Nephron progenitor cell (in vitro differentiated cells): ENCODE measurements at regions not wholly inside any gene's neighbourhood (a gene's known extent, or its start where the extent isn't known, plus 50 kb on each side); places are given as distances from the start of the nearest gene placed in this dataset.

Experiments used
- DNase-seq: peaks from one replicate; pipeline ENCODE4 v3.0.0; 2021
- H3K27ac Mint-ChIP-seq: 2 replicates; pipeline ENCODE4 v1.8.0; 2021; ENCODE audit warnings: mild to moderate bottlenecking, moderate library complexity, mixed read lengths
- H3K27me3 Mint-ChIP-seq: 2 replicates; pipeline ENCODE4 v1.8.0; 2021; ENCODE audit warnings: mild to moderate bottlenecking, low read depth, mixed read lengths; ENCODE audit not compliant: poor library complexity
- H3K36me3 Mint-ChIP-seq: 2 replicates; pipeline ENCODE4 v1.8.0; 2021; ENCODE audit warnings: low read depth, mixed read lengths
- H3K4me1 Mint-ChIP-seq: 2 replicates; pipeline ENCODE4 v1.8.0; 2021; ENCODE audit warnings: mixed read lengths
- H3K4me3 Mint-ChIP-seq: 2 replicates; pipeline ENCODE4 v1.8.0; 2021; ENCODE audit warnings: mild to moderate bottlenecking, moderate library complexity, mixed read lengths
- H3K9me3 Mint-ChIP-seq: 2 replicates; pipeline ENCODE4 v1.8.0; 2021; ENCODE audit warnings: mild to moderate bottlenecking, moderate library complexity, mixed read lengths
- TF ChIP-seq, protein P1 (sequence below): fragments of 200-600 bp; sonication (generic); IDR thresholded peaks from 2 replicates; pipeline ENCODE4 v1.5.0; 2021; ENCODE audit warnings: antibody characterized with exemption

DNA sequence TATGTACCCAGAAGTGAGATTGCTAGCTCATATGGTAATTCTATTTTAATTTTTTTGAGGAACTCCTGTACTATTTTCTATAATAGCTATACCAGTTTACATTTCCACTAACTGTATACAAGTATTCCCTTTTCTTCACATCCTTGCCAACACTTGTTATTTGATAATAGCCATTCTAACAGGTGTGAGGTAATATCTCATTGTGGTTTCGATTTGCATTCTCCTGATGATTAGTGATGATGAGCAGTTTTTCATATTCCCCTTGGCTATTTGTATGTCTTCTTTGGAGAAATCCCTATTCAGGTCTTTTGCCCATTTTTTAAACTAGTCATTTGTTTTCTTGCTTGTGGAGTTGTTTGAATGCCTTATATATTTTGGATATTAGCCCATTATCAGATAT is 121.3 kb downstream of the BBS10 start:
- no peaks in the 10 kb centered on the region for H3K36me3 Mint-ChIP-seq
- H3K27me3 Mint-ChIP-seq = peaks cover 5% of the 10 kb centered on the region
- no peak overlapping the region for H3K27ac Mint-ChIP-seq
- no peaks in the 10 kb centered on the region for H3K4me1 Mint-ChIP-seq
- DNase-seq = no peak
- no peaks in the 10 kb centered on the region for H3K9me3 Mint-ChIP-seq
- TF ChIP-seq, protein P1, sequence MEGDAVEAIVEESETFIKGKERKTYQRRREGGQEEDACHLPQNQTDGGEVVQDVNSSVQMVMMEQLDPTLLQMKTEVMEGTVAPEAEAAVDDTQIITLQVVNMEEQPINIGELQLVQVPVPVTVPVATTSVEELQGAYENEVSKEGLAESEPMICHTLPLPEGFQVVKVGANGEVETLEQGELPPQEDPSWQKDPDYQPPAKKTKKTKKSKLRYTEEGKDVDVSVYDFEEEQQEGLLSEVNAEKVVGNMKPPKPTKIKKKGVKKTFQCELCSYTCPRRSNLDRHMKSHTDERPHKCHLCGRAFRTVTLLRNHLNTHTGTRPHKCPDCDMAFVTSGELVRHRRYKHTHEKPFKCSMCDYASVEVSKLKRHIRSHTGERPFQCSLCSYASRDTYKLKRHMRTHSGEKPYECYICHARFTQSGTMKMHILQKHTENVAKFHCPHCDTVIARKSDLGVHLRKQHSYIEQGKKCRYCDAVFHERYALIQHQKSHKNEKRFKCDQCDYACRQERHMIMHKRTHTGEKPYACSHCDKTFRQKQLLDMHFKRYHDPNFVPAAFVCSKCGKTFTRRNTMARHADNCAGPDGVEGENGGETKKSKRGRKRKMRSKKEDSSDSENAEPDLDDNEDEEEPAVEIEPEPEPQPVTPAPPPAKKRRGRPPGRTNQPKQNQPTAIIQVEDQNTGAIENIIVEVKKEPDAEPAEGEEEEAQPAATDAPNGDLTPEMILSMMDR = no peak
- no peak overlapping the region for H3K4me3 Mint-ChIP-seq

GRCh38 chr12:76226397-76226796 is 121.8 kb downstream of the BBS10 start:
- H3K4me3 Mint-ChIP-seq = no peak overlapping the region
- H3K4me1 Mint-ChIP-seq = no peaks in the 10 kb centered on the region
- H3K36me3 Mint-ChIP-seq = no peaks in the 10 kb centered on the region
- H3K9me3 Mint-ChIP-seq = no peaks in the 10 kb centered on the region
- H3K27ac Mint-ChIP-seq = no peak overlapping the region
- TF ChIP-seq, protein P1 = no peak
- no peak for DNase-seq
- H3K27me3 Mint-ChIP-seq = peaks cover 5% of the 10 kb centered on the region

DNA sequence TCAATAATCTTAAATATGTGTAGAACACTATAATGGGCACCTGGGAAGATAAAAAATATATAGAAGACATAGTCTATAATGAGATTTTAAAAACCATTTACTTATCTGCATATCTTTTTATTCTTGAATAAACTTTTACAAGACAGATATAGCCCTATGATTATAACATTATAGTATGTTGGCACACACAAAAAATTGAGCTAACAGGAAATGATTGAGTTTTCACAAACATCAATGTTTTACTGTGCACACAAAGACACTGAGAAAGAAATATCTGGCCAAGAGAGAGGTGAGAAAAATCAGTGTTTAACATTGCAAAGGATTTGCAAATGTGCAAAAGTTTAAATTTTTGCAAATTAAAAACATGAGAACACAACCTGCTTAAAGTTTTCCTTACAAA is 124.3 kb downstream of the BBS10 start:
- Mint-ChIP-seq H3K4me3 (no peak overlapping the region), H3K9me3 (no peaks in the 10 kb centered on the region), H3K4me1 (no peaks in the 10 kb centered on the region), H3K27me3 (peaks cover 5% of the 10 kb centered on the region), H3K27ac (no peak overlapping the region), H3K36me3 (no peaks in the 10 kb centered on the region)
- TF ChIP-seq, protein P1 = no peak
- DNase-seq = no peak

DNA sequence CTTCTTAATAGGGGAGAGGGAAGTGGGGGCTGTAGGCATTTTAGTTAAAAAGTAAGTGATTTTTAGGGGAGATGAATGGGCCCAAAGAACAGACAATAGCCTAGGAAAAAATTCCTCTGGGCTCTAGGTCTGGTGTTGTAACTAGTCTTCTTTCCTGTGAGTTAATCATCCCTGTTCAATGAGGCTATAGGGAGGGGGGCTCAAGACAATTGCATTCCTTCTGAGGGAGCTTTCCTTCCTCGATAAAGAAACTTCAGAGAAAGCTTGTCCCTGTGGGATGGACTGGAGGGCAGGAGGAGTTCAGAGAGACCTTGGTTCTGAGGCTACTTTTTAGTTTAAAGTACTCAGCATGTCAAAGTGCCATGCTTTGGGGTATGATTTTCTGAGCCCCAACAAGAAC is 127.2 kb downstream of the BBS10 start:
- H3K27me3 Mint-ChIP-seq = no peaks in the 10 kb centered on the region
- no peak overlapping the region for H3K4me3 Mint-ChIP-seq
- no peaks in the 10 kb centered on the region for H3K9me3 Mint-ChIP-seq
- DNase-seq = no peak
- H3K27ac Mint-ChIP-seq = no peak overlapping the region
- no peaks in the 10 kb centered on the region for H3K36me3 Mint-ChIP-seq
- peaks cover 6% of the 10 kb centered on the region for H3K4me1 Mint-ChIP-seq
- TF ChIP-seq, protein P1 = no peak

DNA sequence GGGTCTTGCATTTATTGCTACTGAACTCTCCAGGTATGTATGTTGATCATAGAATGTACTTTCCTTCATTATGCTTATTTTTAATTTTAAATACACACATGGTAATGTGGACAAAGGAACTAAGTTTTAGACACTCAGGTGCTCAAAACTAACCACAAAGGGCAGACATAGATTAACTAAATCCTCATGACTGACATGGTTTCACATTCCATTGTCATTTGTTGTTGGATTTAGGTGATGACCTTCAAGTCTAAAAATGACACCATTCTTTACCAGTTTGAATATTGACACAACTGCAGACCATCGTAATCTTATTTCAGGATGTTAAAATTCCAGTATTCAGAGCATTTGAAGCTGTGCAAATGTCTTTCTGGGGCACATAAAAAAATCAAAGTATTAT is 128.4 kb downstream of the BBS10 start:
- Mint-ChIP-seq H3K4me3 (no peak overlapping the region), H3K36me3 (no peaks in the 10 kb centered on the region), H3K27me3 (no peaks in the 10 kb centered on the region), H3K4me1 (peaks cover 6% of the 10 kb centered on the region), H3K9me3 (no peaks in the 10 kb centered on the region), H3K27ac (no peak overlapping the region)
- no peak for DNase-seq
- TF ChIP-seq, protein P1 = no peak

DNA sequence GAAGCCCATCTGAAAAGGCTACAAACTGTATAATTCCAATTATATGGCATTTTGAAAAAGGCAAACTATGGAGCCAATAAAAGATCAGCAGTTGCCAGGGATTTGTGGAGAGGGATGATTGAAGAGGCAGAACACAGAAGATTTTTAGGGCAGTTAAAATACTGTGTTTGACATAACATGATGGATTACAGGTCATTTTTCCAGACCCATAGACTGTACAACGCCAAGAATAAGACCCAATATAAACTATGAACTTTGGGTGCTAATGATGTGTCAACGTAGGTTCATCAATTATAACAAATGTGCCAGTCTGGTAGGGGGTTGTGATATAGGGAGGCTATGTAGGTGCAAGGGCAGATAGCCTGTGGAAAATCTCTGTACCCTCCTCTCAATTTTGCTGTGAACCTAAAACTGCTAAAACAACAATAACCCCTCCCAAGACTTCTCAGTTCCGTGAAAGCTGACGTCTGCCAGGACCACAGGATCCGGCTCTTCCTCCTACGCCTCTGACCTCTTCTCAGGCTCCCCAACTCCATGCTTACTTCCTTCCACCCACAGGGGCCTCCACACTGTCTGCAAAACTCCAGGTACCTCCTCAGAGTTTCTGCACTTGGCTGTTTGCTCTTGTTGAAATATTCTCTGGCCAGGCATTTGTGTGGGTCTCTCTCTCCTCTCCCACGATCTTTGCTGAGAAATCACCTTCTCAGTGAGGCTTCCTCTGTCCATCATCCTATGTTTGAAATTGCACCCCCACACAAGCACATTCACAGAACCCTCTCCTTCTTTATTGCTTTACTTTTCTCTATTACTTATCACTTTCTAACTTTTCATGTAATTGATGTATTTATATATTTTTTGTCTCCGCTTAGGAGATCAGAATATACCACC is 131.4 kb downstream of the BBS10 start:
- H3K27me3 Mint-ChIP-seq = no peaks in the 10 kb centered on the region
- TF ChIP-seq, protein P1 = no peak
- H3K4me3 Mint-ChIP-seq = no peak overlapping the region
- H3K9me3 Mint-ChIP-seq = no peaks in the 10 kb centered on the region
- H3K36me3 Mint-ChIP-seq = no peaks in the 10 kb centered on the region
- no peak overlapping the region for H3K27ac Mint-ChIP-seq
- no peak for DNase-seq
- H3K4me1 Mint-ChIP-seq = peaks cover 6% of the 10 kb centered on the region
